GM12864 (cell line): ENCODE measurements at regions not wholly inside any gene's neighbourhood (a gene's known extent, or its start where the extent isn't known, plus 50 kb on each side); places are given as distances from the start of the nearest gene placed in this dataset.
"Not testable (repeated sequence)": the region's sequence is repeated elsewhere in the genome, so short reads cannot be mapped to it uniquely, and the experiment has no call there.

Source experiments
- DNase-seq: peaks from one replicate; pipeline ENCODE4 v3.0.0-alpha.2; 2011; ENCODE audit warnings: low read depth
- H3K4me3 ChIP-seq: 2 replicates; pipeline ENCODE4 v1.5.1; 2011; ENCODE audit warnings: mild to moderate bottlenecking, low read depth, low read length, control low read depth
- CTCF ChIP-seq: IDR thresholded peaks from 2 replicates; pipeline ENCODE4 v1.5.1; 2011; ENCODE audit warnings: low read depth, mild to moderate bottlenecking, moderate library complexity, low read length, control low read depth, inconsistent platforms; ENCODE audit errors: missing control alignments

GRCh38 chrX:39484159-39485068, 613.3 kb downstream of the BCOR start:
- no peak for DNase-seq
- H3K4me3 ChIP-seq, result no peak overlapping the region
- no peak for TF ChIP-seq CTCF

GRCh38 chrX:39487166-39487968, 610.4 kb downstream of the BCOR start:
- peak; percentile 5 for DNase-seq
- TF ChIP-seq CTCF, result no peak
- no peak overlapping the region for H3K4me3 ChIP-seq

- no peak for TF ChIP-seq CTCF
- no peak overlapping the region for H3K4me3 ChIP-seq
- DNase-seq, result no peak
Measured at GRCh38 chrX:39487969-39488330, 609.8 kb downstream of the BCOR start.

GRCh38 chrX:39491548-39492297, 606.0 kb downstream of the BCOR start:
- TF ChIP-seq CTCF, result no peak
- peak; percentile 64 for DNase-seq
- H3K4me3 ChIP-seq, result no peak overlapping the region

- H3K4me3 ChIP-seq, result no peak overlapping the region
- no peak for DNase-seq
- no peak for TF ChIP-seq CTCF
Measured at GRCh38 chrX:39492497-39493162, 605.1 kb downstream of the BCOR start.

GRCh38 chrX:39493168-39493567, 604.6 kb downstream of the BCOR start:
- TF ChIP-seq CTCF, result no peak
- no peak overlapping the region for H3K4me3 ChIP-seq
- DNase-seq, result no peak

GRCh38 chrX:39497117-39497516, 600.6 kb downstream of the BCOR start:
- H3K4me3 ChIP-seq, DNase-seq: not testable (repeated sequence)
